Putamen (tissue), 1 donor: ENCODE measurements at regions not wholly inside any gene's neighbourhood (a gene's known extent, or its start where the extent isn't known, plus 50 kb on each side); places are given as distances from the start of the nearest gene placed in this dataset.
"Not testable (repeated sequence)": the region's sequence is repeated elsewhere in the genome, so short reads cannot be mapped to it uniquely, and the experiment has no call there.

ENCODE experiments used
- DNase-seq: peaks from one replicate; pipeline ENCODE4 v3.0.0-alpha.2; 2016; ENCODE audit warnings: low spot score

DNA sequence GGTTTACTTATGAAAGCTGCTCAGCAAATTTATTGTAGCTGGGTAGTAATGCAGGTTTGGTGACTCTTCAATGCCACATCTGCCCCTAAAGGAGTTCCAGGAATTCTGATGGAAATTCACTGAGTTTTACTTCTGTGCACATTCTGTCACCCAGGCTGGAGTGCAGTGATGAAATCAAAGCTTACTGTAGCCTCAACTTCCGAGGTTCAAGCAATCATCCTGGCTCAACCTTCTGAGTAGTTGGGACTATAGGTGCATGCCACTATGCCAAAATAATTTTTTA is 150.6 kb upstream of the RUNX1 start:
- DNase-seq = no peak

DNA sequence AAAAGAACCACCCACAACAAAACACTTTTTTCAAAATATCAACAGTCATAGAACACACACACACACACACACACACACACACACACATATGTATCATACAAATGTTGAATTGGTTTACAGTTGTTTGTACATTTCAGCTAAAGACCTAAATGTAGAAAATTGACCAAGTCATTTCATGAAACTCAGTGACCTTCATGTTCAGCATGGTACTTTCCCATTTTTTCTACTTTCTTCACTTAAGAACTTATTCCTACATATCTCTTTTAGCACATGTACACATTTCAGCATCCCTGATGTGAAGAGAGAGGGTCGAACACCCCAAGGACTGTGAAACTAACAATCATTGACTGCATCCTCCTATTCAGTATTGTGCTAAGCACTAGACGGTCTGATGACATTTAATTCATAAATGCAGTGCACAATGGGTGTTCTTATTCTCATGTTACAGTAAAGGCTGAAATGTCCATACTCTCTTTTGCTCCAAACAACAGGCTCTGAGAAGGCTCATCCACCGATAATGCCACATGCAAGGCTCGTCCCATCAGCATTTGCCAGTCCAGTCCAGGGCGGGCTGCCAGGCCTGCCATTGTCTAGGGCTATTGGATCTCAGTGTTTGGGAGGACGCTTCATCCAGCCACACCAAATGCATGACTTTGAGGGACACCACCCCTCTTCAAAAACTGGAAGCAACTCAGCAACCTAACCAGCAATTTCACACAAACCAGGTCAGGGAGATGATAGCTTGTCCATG is 150.1 kb upstream of the RUNX1 start:
- DNase-seq = no peak

DNA sequence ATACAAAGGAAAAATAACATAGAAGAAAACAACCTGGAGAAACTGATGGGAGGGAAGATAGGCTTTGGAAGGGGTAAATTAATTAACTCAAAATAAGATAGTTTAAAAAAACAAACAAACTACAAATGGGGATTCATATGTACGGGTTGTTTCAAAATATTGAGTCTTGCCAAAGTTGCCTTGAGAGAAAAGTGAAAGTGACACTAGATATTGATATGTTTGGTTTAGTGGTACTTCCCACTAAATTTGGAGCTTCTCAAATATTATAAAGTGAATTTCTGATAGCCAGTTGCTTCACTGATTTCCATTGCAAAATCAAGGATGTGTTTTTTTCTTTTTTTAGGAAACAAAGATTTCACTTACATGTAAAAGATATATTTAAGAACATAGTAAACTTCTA is 149.5 kb upstream of the RUNX1 start:
- DNase-seq = no peak

DNA sequence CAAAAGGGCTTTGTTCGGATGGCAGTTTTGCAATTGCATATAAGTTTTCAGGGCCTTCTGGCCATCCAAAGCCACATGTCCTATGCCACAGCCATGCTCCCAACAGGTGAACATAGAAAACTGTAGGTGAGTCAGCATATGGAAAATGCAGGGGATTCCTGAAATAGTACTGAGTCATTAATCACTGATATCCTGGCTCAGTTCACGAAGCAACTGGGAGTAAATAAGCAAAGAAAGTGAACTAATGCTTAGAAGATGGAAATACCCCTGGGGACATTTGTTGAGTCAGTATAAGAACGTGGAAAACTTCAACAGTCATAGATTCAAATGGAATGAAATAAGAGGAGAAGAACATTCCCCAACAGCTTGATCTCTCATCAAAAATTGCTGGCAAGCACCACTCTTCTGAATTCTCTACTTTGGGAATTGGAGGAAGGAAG is 148.9 kb upstream of the RUNX1 start:
- no peak for DNase-seq

DNA sequence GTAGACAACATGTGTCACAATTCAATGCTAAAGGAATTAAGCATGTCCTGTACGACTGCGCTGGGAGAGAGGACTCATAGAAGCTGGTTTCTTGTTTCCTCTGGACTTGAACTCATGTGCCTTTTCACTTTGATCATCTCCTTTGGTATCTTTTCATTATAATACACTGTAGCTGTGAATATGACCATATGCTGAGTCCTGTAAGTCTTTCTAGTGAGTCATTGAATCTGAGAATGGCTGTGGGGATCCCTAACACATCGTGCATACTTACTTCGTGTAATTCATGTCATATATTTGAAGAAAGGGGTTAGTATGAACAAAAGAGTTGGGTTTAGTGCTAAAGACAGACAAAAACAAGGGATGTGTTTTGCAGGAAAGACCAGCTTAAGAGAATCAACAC is 148.1 kb upstream of the RUNX1 start:
- no peak for DNase-seq

DNA sequence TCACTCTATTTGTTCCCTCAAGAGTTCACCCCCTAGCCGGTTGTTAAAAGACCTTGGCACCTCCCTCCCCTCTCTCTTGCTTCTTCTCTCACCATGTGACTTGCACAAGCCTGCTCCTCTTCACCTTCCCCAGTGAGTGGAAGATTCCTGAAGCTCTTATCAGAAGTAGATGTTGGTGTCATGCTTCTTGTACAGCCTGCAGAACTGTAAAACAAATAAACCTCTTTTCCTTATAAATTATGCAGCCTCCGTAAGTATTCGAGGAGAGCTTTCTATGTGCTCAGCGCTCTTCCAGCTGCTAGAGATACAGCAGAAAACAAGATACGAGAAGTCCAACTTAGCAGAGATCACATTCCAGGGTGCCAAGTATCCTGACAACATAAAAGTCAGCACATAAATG is 147.0 kb upstream of the RUNX1 start:
- DNase-seq = no peak

DNA sequence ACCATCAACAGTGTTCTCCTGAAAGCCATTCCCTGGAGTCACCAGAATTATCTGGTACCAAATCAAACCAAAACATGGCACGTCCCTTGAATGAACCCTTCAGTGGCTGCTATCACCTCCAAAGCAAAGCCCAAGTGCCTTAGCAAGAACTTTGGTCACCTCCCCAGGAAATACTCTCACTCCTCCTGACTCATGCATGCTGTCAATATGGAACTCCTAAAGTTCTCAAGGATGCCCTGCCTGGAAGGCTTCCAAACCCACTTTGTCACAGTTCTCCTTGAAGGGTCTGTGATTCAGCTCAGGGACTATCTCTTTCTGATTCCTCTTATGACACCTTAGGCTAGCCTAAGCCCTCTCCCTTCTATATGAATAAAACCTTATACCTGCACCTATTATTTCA is 146.1 kb upstream of the RUNX1 start:
- no peak for DNase-seq

DNA sequence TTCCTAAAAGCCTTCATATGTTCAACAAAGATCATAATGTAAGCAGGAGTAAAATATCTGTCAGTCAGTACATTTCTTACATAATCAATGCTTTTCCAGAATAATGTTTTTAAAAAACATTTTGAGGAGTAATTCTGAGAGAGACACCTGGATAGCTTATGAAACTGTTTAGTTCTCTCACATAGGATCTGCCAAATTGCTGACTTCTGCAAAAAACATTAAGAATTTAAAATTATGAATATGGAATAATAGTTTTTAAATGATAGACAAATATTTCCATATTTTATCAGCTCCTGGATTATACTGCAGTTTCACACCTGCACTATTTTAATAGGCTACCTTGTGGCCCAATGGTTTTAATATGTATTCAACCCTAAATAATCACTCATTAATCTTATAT is 142.7 kb upstream of the RUNX1 start:
- no peak for DNase-seq

DNA sequence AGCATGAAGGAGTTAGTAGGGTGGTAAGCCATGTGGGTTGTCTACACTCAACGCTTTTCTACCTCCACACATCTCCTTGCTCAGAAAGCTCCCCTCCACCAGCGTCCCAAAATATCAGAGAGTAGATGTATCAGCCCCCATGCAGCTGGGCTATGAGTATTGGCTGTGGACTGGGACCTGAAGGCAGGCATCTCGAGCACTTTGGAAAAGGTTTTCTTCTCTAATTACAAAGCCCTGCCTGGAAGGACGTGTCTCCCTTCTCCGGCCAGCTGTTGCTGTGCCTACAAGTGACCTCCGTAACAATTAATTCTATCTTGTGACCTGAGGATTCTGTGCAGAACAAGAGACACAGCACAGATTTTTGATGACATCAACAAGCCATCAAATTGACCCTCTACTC is 142.0 kb upstream of the RUNX1 start:
- DNase-seq = no peak

DNA sequence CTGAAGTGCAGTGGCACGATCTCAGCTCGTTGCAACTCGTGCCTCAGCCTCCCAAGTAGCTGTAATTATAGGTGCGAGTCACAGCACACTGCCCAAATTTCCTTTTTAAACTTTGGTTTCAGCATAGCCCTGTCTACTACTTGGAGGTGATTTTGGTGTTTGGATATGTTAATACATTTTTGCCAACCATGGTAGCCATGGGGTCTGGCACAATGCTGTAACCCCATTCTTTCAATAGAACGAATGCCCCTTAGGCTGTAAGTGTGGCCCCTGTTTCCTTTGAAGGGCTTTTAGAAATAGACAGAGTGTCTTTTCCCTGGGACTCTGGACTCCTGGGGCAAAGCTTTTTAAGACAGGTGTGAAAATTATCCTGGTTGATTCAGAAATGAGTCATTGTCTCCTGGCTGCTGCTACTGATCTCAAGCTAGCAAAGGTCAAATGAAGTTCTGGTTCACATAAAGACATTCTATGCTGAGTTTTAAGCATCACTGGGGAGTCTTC is 141.1 kb upstream of the RUNX1 start:
- DNase-seq = no peak

DNA sequence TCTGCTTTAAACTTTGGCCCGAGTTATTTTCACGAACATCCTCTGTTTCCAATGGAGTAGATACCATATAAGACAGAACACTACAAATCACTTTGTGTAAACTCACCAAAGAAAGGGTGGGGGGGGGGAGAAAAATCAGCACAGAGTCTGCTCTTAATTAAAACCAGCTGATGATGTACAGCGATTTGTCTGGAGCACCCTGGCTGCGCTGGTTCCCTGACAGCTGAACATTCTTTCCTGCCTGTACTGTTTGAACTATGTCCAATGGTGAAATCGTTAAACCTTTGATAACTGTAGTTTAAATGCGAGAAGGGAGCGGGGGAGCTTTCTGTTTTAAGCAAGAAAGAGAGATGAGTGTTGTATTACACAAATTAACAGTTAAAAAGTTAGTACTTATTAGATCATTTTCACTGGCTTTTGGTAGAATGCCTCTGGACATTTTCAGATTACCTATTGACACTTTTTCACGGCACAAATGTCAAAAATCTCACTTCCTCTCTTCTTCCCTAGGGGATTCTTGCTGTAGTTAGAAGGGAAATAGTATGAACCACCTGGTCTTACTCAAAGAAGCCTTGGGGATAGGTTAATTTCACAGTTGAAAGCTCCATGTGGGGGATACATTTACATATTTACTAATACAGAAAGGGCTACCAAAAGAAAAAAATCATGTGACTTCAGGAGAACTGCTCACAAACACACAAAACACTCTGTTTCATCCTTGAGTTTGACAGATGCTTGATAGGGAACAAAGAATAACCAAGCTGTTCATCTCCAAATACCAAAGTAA is 140.2 kb upstream of the RUNX1 start:
- DNase-seq = no peak

DNA sequence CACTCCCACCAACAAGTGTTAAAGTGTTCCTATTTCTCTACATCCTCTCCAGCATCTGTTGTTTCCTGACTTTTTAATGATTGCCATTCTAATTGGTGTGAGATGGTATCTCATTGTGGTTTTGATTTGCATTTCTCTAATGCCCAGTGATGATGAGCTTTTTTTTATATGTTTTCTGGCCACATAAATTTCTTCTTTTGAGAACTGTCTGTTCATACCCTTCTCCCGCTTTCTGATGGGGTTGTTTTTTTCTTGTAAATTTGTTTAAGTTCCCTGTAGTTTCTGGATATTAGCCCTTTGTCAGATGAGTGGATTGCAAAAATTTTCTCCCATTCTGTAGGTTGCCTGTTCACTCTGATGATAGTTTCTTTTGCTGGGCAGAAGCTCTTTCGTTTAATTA is 134.3 kb upstream of the RUNX1 start:
- not testable (repeated sequence) for DNase-seq

DNA sequence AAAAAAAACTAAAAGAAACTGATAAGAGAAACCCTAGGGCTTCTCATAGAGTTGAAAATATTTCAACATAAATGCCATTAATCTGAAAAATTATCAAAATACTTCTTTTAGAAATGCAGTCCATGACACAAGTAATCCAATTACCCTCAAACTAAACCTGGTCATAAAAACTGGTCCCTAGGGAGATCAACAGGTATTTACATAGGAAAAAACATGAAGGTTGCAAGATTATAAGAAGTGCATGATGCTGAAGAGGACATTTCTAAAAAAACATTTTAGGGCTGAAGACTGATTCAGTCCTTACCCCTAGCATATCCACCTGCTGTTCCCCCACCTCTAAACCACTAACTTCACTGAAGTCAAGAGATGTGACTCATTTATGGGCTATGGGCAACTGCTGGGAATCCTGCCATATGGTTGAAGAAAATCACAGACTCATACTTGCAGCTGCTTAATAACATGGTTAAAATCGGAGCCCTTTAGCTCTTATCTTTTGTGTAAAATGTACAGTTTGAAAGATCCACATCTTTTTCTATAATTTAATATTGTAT is 131.0 kb upstream of the RUNX1 start:
- no peak for DNase-seq

DNA sequence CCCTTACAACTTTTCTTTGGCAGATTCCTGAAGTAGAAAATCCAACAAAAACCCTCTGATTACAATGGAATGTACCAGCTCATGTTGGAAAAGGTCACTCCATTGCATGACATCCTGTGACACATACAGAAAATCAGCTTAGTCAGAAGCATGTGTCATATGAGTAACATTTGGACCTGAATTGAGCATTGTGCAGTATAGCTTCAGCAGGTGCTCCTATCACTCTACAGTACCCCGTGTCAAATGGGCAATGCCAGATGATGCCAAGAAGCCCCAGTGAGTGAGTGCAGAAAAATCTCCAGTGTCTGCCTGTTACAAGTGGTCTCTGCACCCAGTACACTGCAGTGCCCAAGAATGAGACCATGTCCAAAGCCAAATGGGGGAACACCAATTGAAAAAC is 129.7 kb upstream of the RUNX1 start:
- DNase-seq = no peak

DNA sequence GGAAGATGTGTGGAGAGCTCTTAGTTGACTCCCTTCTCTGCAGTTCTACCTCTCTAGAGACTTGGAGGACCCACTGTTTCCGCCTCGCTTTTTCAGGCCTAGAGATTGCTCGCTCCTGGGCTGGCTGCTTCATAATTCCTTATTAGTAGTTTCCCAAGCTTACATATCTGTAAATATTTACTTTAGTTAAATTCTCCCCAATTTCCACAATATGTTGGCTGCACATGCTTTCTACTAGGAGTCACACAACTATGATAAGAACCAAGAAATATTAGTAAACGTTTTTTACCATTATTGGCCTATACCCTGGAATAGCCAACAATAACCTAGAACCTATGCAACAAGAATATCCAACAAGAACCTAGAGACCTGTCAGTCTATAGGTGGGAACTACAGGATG is 129.0 kb upstream of the RUNX1 start:
- DNase-seq = no peak

DNA sequence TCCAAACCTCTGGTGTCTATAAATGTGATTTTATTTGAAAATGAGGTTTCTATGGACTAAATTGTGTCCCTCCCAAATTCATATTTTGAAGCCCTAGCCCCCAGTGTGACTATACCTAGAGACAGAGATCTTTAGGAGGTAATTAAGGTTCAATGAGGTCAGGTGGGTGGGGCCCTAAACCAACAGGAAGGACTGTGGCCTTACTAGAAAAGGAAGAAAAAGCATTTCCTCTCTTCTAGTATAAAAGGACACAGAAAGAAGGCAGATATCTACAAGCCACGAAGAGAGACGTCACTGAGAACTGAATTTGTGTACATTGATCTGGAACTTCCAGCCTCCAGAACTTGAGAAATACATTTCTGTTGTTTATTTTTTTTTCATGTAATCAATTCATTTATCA is 123.1 kb upstream of the RUNX1 start:
- DNase-seq = no peak

DNA sequence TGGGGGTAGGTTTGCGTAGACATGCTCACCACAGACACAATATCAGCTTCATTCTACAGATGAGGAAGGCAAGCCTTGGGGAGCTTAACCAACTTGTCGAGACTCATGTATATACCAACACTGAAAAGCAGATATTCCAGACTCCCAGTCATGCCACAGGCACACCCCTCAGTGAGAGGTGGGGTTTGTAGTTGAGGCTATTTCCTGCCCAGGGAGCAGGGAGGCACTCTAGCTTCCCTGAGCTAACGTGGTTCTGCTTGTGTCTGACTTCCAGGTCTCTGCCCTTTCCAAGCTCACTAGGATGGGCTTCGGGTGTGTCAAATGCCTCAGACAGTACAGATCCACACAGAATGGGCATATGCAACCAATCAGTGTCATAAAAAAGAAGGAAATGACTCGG is 122.3 kb upstream of the RUNX1 start:
- DNase-seq = no peak

DNA sequence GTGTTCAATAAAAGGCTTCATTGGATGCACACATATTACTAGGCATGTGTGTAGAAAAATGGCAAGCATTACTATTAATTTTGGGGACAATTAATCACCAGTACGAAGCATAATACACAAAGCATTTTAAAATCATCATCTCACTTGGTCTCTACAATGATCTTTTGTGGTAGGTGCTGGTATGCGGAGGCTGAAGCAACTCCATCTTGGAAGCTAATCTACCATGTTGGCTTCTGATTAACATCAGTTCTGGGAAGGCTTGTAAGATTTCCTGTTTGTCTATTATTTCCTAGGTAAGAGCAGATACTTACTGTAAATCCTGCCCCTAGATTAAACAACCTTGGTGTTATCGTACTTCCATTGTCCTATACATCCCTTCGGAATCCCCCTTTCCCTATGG is 121.7 kb upstream of the RUNX1 start:
- DNase-seq = no peak

DNA sequence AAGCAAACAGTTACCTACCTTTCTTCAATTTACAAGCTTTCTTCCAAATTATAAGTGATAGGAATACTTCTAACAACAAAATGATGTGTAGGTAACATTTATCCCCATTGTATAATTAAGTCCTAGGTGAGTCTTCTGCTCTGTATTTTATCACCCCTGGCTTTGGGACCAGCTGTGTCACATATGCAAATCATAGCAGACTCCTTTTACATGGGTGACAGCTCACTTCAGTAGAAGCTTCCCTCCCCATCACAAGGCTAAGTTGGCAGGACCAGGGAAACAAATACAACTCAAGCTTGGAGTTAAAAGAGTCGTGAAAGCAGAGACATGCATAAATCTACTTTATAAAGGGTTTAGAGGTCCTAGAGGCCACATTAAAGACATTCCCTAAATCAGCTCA is 121.1 kb upstream of the RUNX1 start:
- no peak for DNase-seq

DNA sequence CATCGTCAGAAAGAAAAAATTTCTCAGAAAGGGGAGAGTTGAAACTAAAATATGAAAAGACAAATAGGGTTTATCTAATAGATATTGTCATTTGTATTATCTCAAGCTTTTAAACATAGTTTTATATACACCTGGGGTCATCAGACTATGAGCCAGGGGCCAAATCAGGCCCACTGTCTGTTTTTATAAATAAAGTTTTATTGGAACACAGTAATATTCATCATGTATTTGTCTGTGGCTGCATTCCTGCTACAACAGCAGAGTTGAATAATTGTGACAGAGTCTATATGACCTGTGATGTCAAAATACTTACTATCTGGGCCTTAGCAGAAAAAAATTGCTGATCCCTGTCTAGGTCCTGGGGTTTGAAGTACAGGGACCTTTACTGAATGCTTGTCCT is 120.5 kb upstream of the RUNX1 start:
- DNase-seq = no peak

DNA sequence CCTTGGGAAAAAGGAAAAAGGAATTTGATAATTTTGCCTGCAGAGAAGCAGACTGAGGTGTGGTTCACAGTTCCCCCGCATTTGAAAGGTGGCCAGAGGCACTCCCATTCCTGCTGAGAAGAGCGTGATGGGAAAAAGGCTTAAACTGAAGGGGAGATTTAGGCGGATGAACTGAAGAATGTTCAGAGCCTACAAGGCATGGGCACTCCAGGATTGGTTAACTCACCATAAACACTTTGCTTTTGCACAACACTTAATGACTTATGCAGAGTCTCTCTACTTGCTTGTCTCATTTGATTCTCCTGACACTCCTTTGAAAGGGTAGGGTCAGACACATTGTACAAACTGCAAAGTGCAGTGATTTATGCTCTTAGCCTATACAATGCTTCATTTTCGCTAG is 119.6 kb upstream of the RUNX1 start:
- DNase-seq = no peak

DNA sequence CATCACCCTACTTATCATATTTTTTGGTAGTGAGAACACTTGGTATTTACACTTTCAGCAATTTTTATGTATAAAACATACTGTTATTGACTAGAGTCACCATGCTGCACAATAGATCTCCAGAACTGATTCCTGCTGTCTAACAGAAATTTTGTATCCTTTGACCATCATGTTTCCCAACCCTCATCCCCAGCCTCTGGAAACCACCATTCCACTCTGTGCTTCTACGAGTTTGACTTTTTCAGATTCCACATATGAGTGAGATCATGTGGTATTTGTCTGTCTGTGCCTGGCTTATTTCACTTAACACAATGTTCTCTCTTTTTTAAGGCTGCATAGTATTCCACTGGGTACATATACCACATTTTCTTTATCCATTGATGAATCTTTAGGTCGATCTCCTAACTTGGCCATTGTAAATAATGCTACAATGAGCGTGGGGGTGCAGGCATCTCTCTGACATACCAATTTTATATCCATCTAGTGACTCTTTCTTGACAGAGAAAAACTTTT is 115.9 kb upstream of the RUNX1 start:
- DNase-seq = no peak

DNA sequence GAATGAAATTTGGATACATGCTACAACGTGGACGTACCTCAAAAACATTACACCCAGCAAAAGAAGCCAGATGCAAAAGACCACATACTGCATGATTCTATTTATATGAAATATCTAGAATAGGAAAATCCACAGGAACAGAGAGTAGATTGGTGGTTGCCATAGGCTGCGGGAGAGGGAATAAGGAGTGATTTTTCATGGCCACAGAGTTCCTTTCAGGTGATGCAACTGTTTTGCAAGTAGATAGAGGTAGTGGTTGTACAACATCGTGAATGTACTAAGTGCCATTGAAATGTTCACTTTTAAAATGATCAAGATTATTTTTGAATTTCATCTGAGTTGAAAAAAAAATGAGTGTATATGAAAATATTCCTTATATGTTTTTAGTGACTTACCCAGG is 115.3 kb upstream of the RUNX1 start:
- DNase-seq = no peak
